ENCODE measurements at regions not wholly inside any gene's neighbourhood (a gene's known extent, or its start where the extent isn't known, plus 50 kb on each side); places are given as distances from the start of the nearest gene placed in this dataset.
"Not testable (repeated sequence)": the region's sequence is repeated elsewhere in the genome, so short reads cannot be mapped to it uniquely, and the experiment has no call there.

- peaks cover 10% of the 10 kb centered on the region for H3K27me3 Mint-ChIP-seq (ENCODE audit: insufficient read depth)
These were observed 691.4 kb upstream of the FSHR start for GRCh38 chr2:49845671-49846070.

GRCh38 chr2:49845021-49845420, 690.7 kb upstream of the FSHR start:
- no peak overlapping the region for H3K9ac ChIP-seq (ENCODE audit: extremely low read depth, low read length, poor library complexity, severe bottlenecking)

More at GRCh38 chr2:49845671-49846070, 691.4 kb upstream of the FSHR start:
- Mint-ChIP-seq H3K4me3 (no peak overlapping the region), H3K36me3 (ENCODE audit: low read depth) (no peaks in the 10 kb centered on the region), H3K27ac (no peak overlapping the region), H3K9me3 (peaks cover 17% of the 10 kb centered on the region), H3K4me1 (peaks cover 14% of the 10 kb centered on the region)
- TF ChIP-seq CTCF (conservative IDR thresholded peaks at IDR 0.05): no peak
- Histone ChIP-seq H3K36me3 (ENCODE audit: control insufficient read depth, insufficient read depth, low read length) (no peaks in the 10 kb centered on the region), H3K4me3 (ENCODE audit: low read length) (no peak overlapping the region), H3K9ac (ENCODE audit: extremely low read depth, low read length, poor library complexity, severe bottlenecking) (no peak overlapping the region), H3K4me1 (ENCODE audit: control insufficient read depth, insufficient read depth, low read length) (no peaks in the 10 kb centered on the region), H3K27ac (ENCODE audit: low read depth, low read length) (no peak overlapping the region), H3K27me3 (ENCODE audit: control insufficient read depth, insufficient read depth, low read length, poor library complexity, severe bottlenecking) (no peaks in the 10 kb centered on the region), H3K9me3 (ENCODE audit: control insufficient read depth, low read length) (peaks cover 21% of the 10 kb centered on the region)
- WGBS, 2 experiments (ENCODE audit: insufficient coverage in 1 of 2, insufficient read length in 1 of 2): 78 to 92% methylated on average over 4 of the region's 4 CpGs
- DNase-seq: no peak

GRCh38 chr2:49844113-49844512, 689.8 kb upstream of the FSHR start:
- H3K27me3 Mint-ChIP-seq (ENCODE audit: insufficient read depth): peaks cover 17% of the 10 kb centered on the region
- peaks cover 21% of the 10 kb centered on the region for H3K9me3 ChIP-seq (ENCODE audit: control insufficient read depth, low read length)
- H3K27ac Mint-ChIP-seq; H3K4me3 Mint-ChIP-seq; H3K9ac ChIP-seq (ENCODE audit: extremely low read depth, low read length, poor library complexity, severe bottlenecking); H3K27ac ChIP-seq (ENCODE audit: low read depth, low read length); H3K4me1 ChIP-seq (ENCODE audit: control insufficient read depth, insufficient read depth, low read length); DNase-seq; H3K4me3 ChIP-seq (ENCODE audit: low read length); H3K36me3 ChIP-seq (ENCODE audit: control insufficient read depth, insufficient read depth, low read length); H3K27me3 ChIP-seq (ENCODE audit: control insufficient read depth, insufficient read depth, low read length, poor library complexity, severe bottlenecking); H3K36me3 Mint-ChIP-seq (ENCODE audit: low read depth): not testable (repeated sequence)
- H3K4me1 Mint-ChIP-seq: peaks cover 22% of the 10 kb centered on the region
- WGBS, 2 experiments (ENCODE audit: insufficient coverage in 1 of 2, insufficient read length in 1 of 2): 95% methylated on average over 6 of the region's 6 CpGs; no CpG with 5 or more reads in 1 of the 2 experiments
- H3K9me3 Mint-ChIP-seq: peaks cover 17% of the 10 kb centered on the region

More at GRCh38 chr2:49845021-49845420, 690.7 kb upstream of the FSHR start:
- peaks cover 4% of the 10 kb centered on the region for H3K4me1 ChIP-seq (ENCODE audit: control insufficient read depth, insufficient read depth, low read length)
- peaks cover 21% of the 10 kb centered on the region for H3K9me3 ChIP-seq (ENCODE audit: control insufficient read depth, low read length)
- no peak for TF ChIP-seq CTCF (conservative IDR thresholded peaks at IDR 0.05)
- H3K27me3 Mint-ChIP-seq (ENCODE audit: insufficient read depth): peaks cover 16% of the 10 kb centered on the region
- H3K9me3 Mint-ChIP-seq: peaks cover 17% of the 10 kb centered on the region
- no peaks in the 10 kb centered on the region for H3K36me3 Mint-ChIP-seq (ENCODE audit: low read depth)
- H3K27ac Mint-ChIP-seq: no peak overlapping the region
- H3K4me1 Mint-ChIP-seq: peaks cover 20% of the 10 kb centered on the region
- no peak overlapping the region for H3K27ac ChIP-seq (ENCODE audit: low read depth, low read length)
- no peaks in the 10 kb centered on the region for H3K36me3 ChIP-seq (ENCODE audit: control insufficient read depth, insufficient read depth, low read length)
- no peak overlapping the region for H3K4me3 ChIP-seq (ENCODE audit: low read length)
- no peak for DNase-seq
- H3K4me3 Mint-ChIP-seq: no peak overlapping the region
- no peaks in the 10 kb centered on the region for H3K27me3 ChIP-seq (ENCODE audit: control insufficient read depth, insufficient read depth, low read length, poor library complexity, severe bottlenecking)

GRCh38 chr2:49843314-49843713, 689.0 kb upstream of the FSHR start:
- WGBS, 2 experiments (ENCODE audit: insufficient coverage in 1 of 2, insufficient read length in 1 of 2): 86% methylated on average over 1 to 2 of the region's 2 CpGs
- H3K4me3 ChIP-seq (ENCODE audit: low read length): no peak overlapping the region
- no peak for DNase-seq
- H3K27ac ChIP-seq (ENCODE audit: low read depth, low read length): no peak overlapping the region
- H3K27ac Mint-ChIP-seq: no peak overlapping the region
- peaks cover 5% of the 10 kb centered on the region for H3K4me1 ChIP-seq (ENCODE audit: control insufficient read depth, insufficient read depth, low read length)
- peaks cover 21% of the 10 kb centered on the region for H3K9me3 ChIP-seq (ENCODE audit: control insufficient read depth, low read length)
- no peak overlapping the region for H3K9ac ChIP-seq (ENCODE audit: extremely low read depth, low read length, poor library complexity, severe bottlenecking)
- H3K4me3 Mint-ChIP-seq: no peak overlapping the region
- no peaks in the 10 kb centered on the region for H3K36me3 Mint-ChIP-seq (ENCODE audit: low read depth)
- peaks cover 27% of the 10 kb centered on the region for H3K4me1 Mint-ChIP-seq
- no peaks in the 10 kb centered on the region for H3K27me3 ChIP-seq (ENCODE audit: control insufficient read depth, insufficient read depth, low read length, poor library complexity, severe bottlenecking)
- no peaks in the 10 kb centered on the region for H3K36me3 ChIP-seq (ENCODE audit: control insufficient read depth, insufficient read depth, low read length)
- H3K27me3 Mint-ChIP-seq (ENCODE audit: insufficient read depth): peaks cover 21% of the 10 kb centered on the region
- TF ChIP-seq CTCF (conservative IDR thresholded peaks at IDR 0.05): no peak
- H3K9me3 Mint-ChIP-seq: peaks cover 17% of the 10 kb centered on the region
